Heart right ventricle (tissue), 16 donors: ENCODE measurements at regions not wholly inside any gene's neighbourhood (a gene's known extent, or its start where the extent isn't known, plus 50 kb on each side); places are given as distances from the start of the nearest gene placed in this dataset.

Experiments used
- ATAC-seq, 8 donors: fragments of 200-7000 bp; cut with Tn5 transposase; one replicate each; pipeline ENCODE4 v1.9.1; 2020; ENCODE audit warnings: mild to moderate bottlenecking in 8 of 8, moderate library complexity in 8 of 8, moderate number of reproducible peaks in 1 of 8
- DNase-seq, 2 donors: peaks; one replicate each; pipeline ENCODE4 v3.0.0-alpha.2; 2020
- H3K27ac ChIP-seq, 10 donors: fragments of 200-600 bp; sonication (generic) in 2 of 10; one replicate each; pipeline versions ENCODE4 v1.5.0 to v1.8.0; 2020 to 2022; ENCODE audit warnings: mild to moderate bottlenecking in 3 of 10
- H3K27me3 ChIP-seq, 7 donors: fragments of 200-600 bp; one replicate each; pipeline ENCODE4 v1.8.0; 2021 to 2022; ENCODE audit warnings: mild to moderate bottlenecking in 2 of 7
- H3K36me3 ChIP-seq, 9 donors: fragments of 200-600 bp; sonication (generic) in 1 of 9; one replicate each; pipeline versions ENCODE4 v1.5.0 to v1.8.0; 2020 to 2022; ENCODE audit warnings: mild to moderate bottlenecking in 2 of 9
- H3K4me1 ChIP-seq, 9 donors: fragments of 200-600 bp; sonication (generic) in 1 of 9; one replicate each; pipeline versions ENCODE4 v1.5.0 to v1.8.0; 2020 to 2022; ENCODE audit warnings: mild to moderate bottlenecking in 4 of 9
- H3K4me3 ChIP-seq, 10 donors: fragments of 200-600 bp; sonication (generic) in 2 of 10; one replicate each; pipeline versions ENCODE4 v1.5.0 to v1.8.0; 2020 to 2022; ENCODE audit warnings: mild to moderate bottlenecking in 7 of 10, moderate library complexity in 2 of 10
- H3K9me3 ChIP-seq, 11 donors: fragments of 200-600 bp in 10 of 11; sonication (generic) in 2 of 11; one replicate each; pipeline versions ENCODE4 v1.5.0 to v1.8.0; 2013 to 2022; ENCODE audit warnings: mild to moderate bottlenecking in 2 of 11, control low read depth in 1 of 11, moderate library complexity in 1 of 11
- CTCF ChIP-seq, 9 donors: fragments of 200-600 bp; sonication (generic) in 2 of 9; IDR thresholded peaks; one replicate each; pipeline versions ENCODE4 v1.5.0 to v1.8.0; 2021 to 2022; ENCODE audit warnings: antibody characterized with exemption in 9 of 9, mild to moderate bottlenecking in 5 of 9, moderate library complexity in 1 of 9
- WGBS, 2 donors: extraction: QIAGEN DNeasy Blood & Tissue Kit; methylation state at CpG; one replicate each; pipeline ENCODE4 v1.1.7; 2013; ENCODE audit warnings: inconsistent platforms in 1 of 2; 5-methylcytosine and 5-hydroxymethylcytosine counted together
- intact Hi-C, 10 donors: fragments of 100-400 bp; cut with DNase I; formaldehyde crosslinking; loops; one replicate each; pipeline versions ENCODE4 v1.11.1 to v1.14.2; 2022
- donor health status: Arrhythmogenic right ventricular cardiomyopathy.
- donor health status: ischemic (EF 13 %, LVEDD 7.1; RV severe dilation, severe dysfunction).
- donor health status: healthy with polysubstance abuse.
- donor health status: DM: no; HTN: yes; CAD: no.
- donor health status: DM: no; HTN: no; CAD: no.
- donor health status: ischemic (EF 25% LVEDD 6.9; RV normal size, moderate dysfunction).
- donor health status: ischemic (EF 25% LVEDD 5.7; RV mildly dilated, moderate dysfunction).
- donor health status: healthy.
- donor health status: DM: yes; HTN: yes; CAD: no.
- donor health status: Ischemic cardiomyopathy.
- donor health status: ischemic (EF 35%, LVEDD 5.7; RV mildly dilated, moderate dysfunction).
- donor health status: nonischemic (EF 11% LVEDD 7.7; RV severe dilation, severe dysfunction).
- donor health status: DM: yes; HTN: yes; CAD: no.
- donor health status: PGD.
- donor health status: ischemic (EF 29% LVEDD 5.4; RV normal size, mild dysfunction).
- donor health status: nonischemic (EF 23%, LVEDD 6.1; RV moderate dilation, normal function).

DNA sequence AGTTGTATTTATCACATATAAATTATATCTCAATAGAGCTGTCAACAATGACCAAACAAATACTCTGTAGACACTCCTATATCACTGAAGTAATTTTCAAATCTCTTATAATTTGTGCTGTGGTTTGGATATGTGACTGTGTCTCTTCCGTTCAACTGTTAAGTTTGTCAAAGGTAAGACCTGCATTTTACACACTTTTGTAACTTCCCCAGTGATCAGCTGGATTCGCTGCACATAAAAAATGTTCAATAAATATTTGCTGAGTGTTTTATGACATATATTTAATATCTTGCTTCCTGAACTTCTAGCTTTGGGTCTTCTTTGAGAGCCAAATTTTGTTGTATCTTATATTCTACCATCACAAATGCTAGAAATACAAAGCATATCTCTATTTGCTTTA, 57.3 kb upstream of the ROCK1 start:
- Histone ChIP-seq H3K9me3 (no peaks in the 10 kb centered on the region), H3K27ac (no peak overlapping the region), H3K36me3 (no peaks in the 10 kb centered on the region), H3K4me3 (no peak overlapping the region), H3K27me3 (peaks cover 0 to 3% (median 0%) of the 10 kb centered on the region in 7 donors), H3K4me1 (peaks cover 0 to 10% (median 0%) of the 10 kb centered on the region in 9 donors)
- TF ChIP-seq CTCF (IDR thresholded peaks at IDR 0.05) = no peak
- ATAC-seq = no peak
- DNase-seq = no peak
- 89 to 91% methylated on average over 2 of the region's 2 CpGs for WGBS, 2 donors
- intact Hi-C loops = loop anchor here in 1 of 10 donors (10.0 kb wide), 1 partner anchor 194 kb away; no protein-coding TSS in a partner anchor

GRCh38 chr18:21177822-21178221, 64.2 kb upstream of the GREB1L start:
- no peaks in the 10 kb centered on the region for H3K9me3 ChIP-seq
- no peaks in the 10 kb centered on the region for H3K36me3 ChIP-seq
- DNase-seq (no peak), ATAC-seq (no peak)
- H3K4me1 ChIP-seq = peaks cover 0 to 5% (median 0%) of the 10 kb centered on the region in 9 donors
- no peaks in the 10 kb centered on the region for H3K27me3 ChIP-seq
- 77 to 82% methylated on average over 6 of the region's 6 CpGs for WGBS, 2 donors
- no peak overlapping the region for H3K4me3 ChIP-seq
- intact Hi-C loops = loop anchor here in 5 of 10 donors (5.0 to 10.0 kb wide), 4 partner anchors 53 to 211 kb away; no protein-coding TSS in a partner anchor
- no peak for TF ChIP-seq CTCF (IDR thresholded peaks at IDR 0.05)
- H3K27ac ChIP-seq = no peak overlapping the region

- ATAC-seq (peak in 7 of 8 donors; percentile 28 to 79 (median 64)), DNase-seq (peak in 1 of 2 donors; percentile 56)
- H3K27ac ChIP-seq = no peak overlapping the region
- 28 to 29% methylated on average over 7 of the region's 7 CpGs for WGBS, 2 donors
- intact Hi-C loops = loop anchor here in 7 of 10 donors (5.0 to 10.0 kb wide), 6 partner anchors 55 to 212 kb away; partner anchors contain the start of gene ROCK1 (in 1 of the 7)
- no peaks in the 10 kb centered on the region for H3K27me3 ChIP-seq
- TF ChIP-seq CTCF (IDR thresholded peaks at IDR 0.05) = peak; percentile 55 to 79 (median 71)
- no peak overlapping the region for H3K4me3 ChIP-seq
- H3K36me3 ChIP-seq = no peaks in the 10 kb centered on the region
- no peaks in the 10 kb centered on the region for H3K9me3 ChIP-seq
- peaks cover 0 to 5% (median 0%) of the 10 kb centered on the region in 9 donors for H3K4me1 ChIP-seq
These were observed 62.3 kb upstream of the GREB1L start for GRCh38 chr18:21179590-21180220.

DNA sequence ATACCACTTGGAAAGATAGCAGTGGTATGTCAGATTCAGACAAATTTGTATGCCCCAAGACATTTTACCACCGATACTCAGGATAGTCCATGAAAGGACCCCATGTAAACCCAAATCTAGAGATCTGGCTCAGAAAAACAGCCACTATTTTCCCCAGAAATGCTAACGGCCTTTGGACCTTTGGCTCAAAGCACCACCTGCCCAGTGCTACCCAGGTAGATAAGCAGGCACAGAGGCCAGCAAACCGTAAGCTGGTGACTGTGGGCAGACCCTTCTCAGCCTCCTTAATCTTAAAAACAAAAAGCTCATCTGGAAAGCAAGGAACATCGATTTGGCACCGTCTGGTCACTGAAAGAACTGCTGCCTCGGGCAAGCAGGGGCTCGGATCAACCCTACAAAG, 61.4 kb upstream of the GREB1L start:
- intact Hi-C loops = loop anchor here in 3 of 10 donors (10.0 kb wide), 3 partner anchors 66 to 206 kb away; partner anchors contain the start of gene ROCK1 (in 1 of the 3)
- Histone ChIP-seq H3K4me3 (no peak overlapping the region), H3K27me3 (no peaks in the 10 kb centered on the region), H3K9me3 (no peaks in the 10 kb centered on the region), H3K36me3 (no peaks in the 10 kb centered on the region), H3K4me1 (peaks cover 0 to 5% (median 0%) of the 10 kb centered on the region in 9 donors), H3K27ac (no peak overlapping the region)
- WGBS, 2 donors = 74 to 84% methylated on average over 7 of the region's 7 CpGs
- TF ChIP-seq CTCF (IDR thresholded peaks at IDR 0.05) = no peak
- no peak for DNase-seq
- no peak for ATAC-seq
